Tibial nerve (tissue), 4 donors: ENCODE measurements at regions not wholly inside any gene's neighbourhood (a gene's known extent, or its start where the extent isn't known, plus 50 kb on each side); places are given as distances from the start of the nearest gene placed in this dataset.

Experiments
- EP300 ChIP-seq, 2 donors: sonication (generic); formaldehyde crosslinking; IDR thresholded peaks; one replicate each; pipeline ENCODE4 v1.6.1; 2017; ENCODE audit warnings: antibody characterized with exemption in 2 of 2, mild to moderate bottlenecking in 1 of 2
- TF ChIP-seq, protein P1 (sequence below), 5 experiments: fragments of 200-600 bp in 3 of 5; fragments of 450-650 bp in 2 of 5; sonication (generic) in 3 of 5; IDR thresholded peaks; one replicate each; pipeline ENCODE4 v1.5.1; 2016 to 2019; ENCODE audit warnings: antibody characterized with exemption in 5 of 5, mild to moderate bottlenecking in 3 of 5, moderate library complexity in 2 of 5

- no peak for TF ChIP-seq EP300 (IDR thresholded peaks at IDR 0.05)
- TF ChIP-seq, protein P1, sequence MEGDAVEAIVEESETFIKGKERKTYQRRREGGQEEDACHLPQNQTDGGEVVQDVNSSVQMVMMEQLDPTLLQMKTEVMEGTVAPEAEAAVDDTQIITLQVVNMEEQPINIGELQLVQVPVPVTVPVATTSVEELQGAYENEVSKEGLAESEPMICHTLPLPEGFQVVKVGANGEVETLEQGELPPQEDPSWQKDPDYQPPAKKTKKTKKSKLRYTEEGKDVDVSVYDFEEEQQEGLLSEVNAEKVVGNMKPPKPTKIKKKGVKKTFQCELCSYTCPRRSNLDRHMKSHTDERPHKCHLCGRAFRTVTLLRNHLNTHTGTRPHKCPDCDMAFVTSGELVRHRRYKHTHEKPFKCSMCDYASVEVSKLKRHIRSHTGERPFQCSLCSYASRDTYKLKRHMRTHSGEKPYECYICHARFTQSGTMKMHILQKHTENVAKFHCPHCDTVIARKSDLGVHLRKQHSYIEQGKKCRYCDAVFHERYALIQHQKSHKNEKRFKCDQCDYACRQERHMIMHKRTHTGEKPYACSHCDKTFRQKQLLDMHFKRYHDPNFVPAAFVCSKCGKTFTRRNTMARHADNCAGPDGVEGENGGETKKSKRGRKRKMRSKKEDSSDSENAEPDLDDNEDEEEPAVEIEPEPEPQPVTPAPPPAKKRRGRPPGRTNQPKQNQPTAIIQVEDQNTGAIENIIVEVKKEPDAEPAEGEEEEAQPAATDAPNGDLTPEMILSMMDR (IDR thresholded peaks at IDR 0.05), result no peak
Observed at GRCh38 chr3:64814351-64814750, 126.6 kb upstream of the ADAMTS9 start.
